IMR-90 (cell line): ENCODE measurements at regions not wholly inside any gene's neighbourhood (a gene's known extent, or its start where the extent isn't known, plus 50 kb on each side); places are given as distances from the start of the nearest gene placed in this dataset.

Experiments
- ATAC-seq: fragments of 200-7000 bp; cut with Tn5 transposase; 2 replicates; pipeline ENCODE4 v1.9.1; 2020; ENCODE audit warnings: low read depth, mild to moderate bottlenecking, moderate library complexity
- BruUV-seq: library from RNA; stranded (reverse); fragments of 400-500 nt; replicated peaks from 2 replicates; lab custom pipeline; 2021; lab: Mats Ljungman, UMichigan
- CTCF ChIA-PET: fragments of 300-600 bp; formaldehyde crosslinking; extraction: SDS; loops from one replicate; lab custom pipeline; 2021; ENCODE audit warnings: antibody characterized with exemption; lab: Yijun Ruan, JAX
- POLR2A ChIA-PET: fragments of 300-600 bp; sonication (Branson Sonifier 250); formaldehyde crosslinking; loops from one replicate; lab custom pipeline; 2022; ENCODE audit warnings: antibody characterized with exemption; ENCODE audit not compliant: unreplicated experiment; lab: Charles Lee
- DNase-seq: peaks from one replicate; pipeline ENCODE4 v3.0.0; 2013
- H2AFZ ChIP-seq: replicated peaks from 2 replicates; pipeline ENCODE3; 2013; ENCODE audit warnings: low read length, mild to moderate bottlenecking; ENCODE audit not compliant: poor library complexity
- H2AK5ac ChIP-seq: 2 replicates; pipeline ENCODE4 v1.6.1; 2013; ENCODE audit warnings: low read depth, low read length, inconsistent platforms
- H2AK9ac ChIP-seq: replicated peaks from 2 replicates; pipeline ENCODE3; 2013; ENCODE audit warnings: mild to moderate bottlenecking, low read depth, low read length, moderate library complexity; ENCODE audit not compliant: poor library complexity
- H2BK120ac ChIP-seq: 2 replicates; pipeline ENCODE4 v1.6.1; 2013; ENCODE audit warnings: low read depth, low read length, inconsistent platforms
- H2BK15ac ChIP-seq: 3 replicates; pipeline ENCODE4 v1.6.1; 2013; ENCODE audit warnings: low read depth, low read length, inconsistent platforms
- H2BK20ac ChIP-seq: 2 replicates; pipeline ENCODE4 v1.6.1; 2013; ENCODE audit warnings: low read depth, mild to moderate bottlenecking, inconsistent platforms, low read length, moderate library complexity
- H2BK5ac ChIP-seq: 2 replicates; pipeline ENCODE4 v1.6.1; 2013; ENCODE audit warnings: mild to moderate bottlenecking, low read depth, low read length, inconsistent platforms; ENCODE audit not compliant: poor library complexity, severe bottlenecking
- H3K14ac ChIP-seq: replicated peaks from 2 replicates; pipeline ENCODE4 v1.6.1; 2013; ENCODE audit warnings: low read depth, low read length, inconsistent platforms
- H3K18ac ChIP-seq: 2 replicates; pipeline ENCODE4 v1.6.1; 2013; ENCODE audit warnings: low read depth, low read length, control low read depth
- H3K23ac ChIP-seq: 2 replicates; pipeline ENCODE4 v1.6.1; 2013; ENCODE audit warnings: low read depth, low read length, inconsistent platforms
- H3K27ac ChIP-seq: 2 replicates; pipeline ENCODE4 v1.5.1; 2013; ENCODE audit warnings: mild to moderate bottlenecking, control low read depth, low read length; ENCODE audit not compliant: insufficient read depth
- H3K27me3 ChIP-seq: 2 replicates; pipeline ENCODE4 v1.6.1; 2013; ENCODE audit warnings: low read length; ENCODE audit not compliant: control insufficient read depth, insufficient read depth
- H3K36me3 ChIP-seq: 2 replicates; pipeline ENCODE4 v1.6.1; 2013; ENCODE audit warnings: low read length, mixed read lengths; ENCODE audit not compliant: control insufficient read depth, insufficient read depth
- H3K4ac ChIP-seq: 2 replicates; pipeline ENCODE4 v1.6.1; 2013; ENCODE audit warnings: low read depth, low read length, inconsistent platforms
- H3K4me1 ChIP-seq: 2 replicates; pipeline ENCODE4 v1.6.1; 2013; ENCODE audit warnings: low read length, mixed read lengths; ENCODE audit not compliant: control insufficient read depth, insufficient read depth
- H3K4me2 ChIP-seq: 2 replicates; pipeline ENCODE4 v1.6.1; 2013; ENCODE audit warnings: low read depth, mild to moderate bottlenecking, control low read depth, low read length, moderate library complexity
- H3K4me3 ChIP-seq: 2 replicates; pipeline ENCODE4 v1.5.1; 2013; ENCODE audit warnings: low read depth, mild to moderate bottlenecking, control low read depth, low read length, moderate library complexity; ENCODE audit not compliant: insufficient read depth
- H3K56ac ChIP-seq: 2 replicates; pipeline ENCODE4 v1.6.1; 2013; ENCODE audit warnings: low read length, inconsistent platforms; ENCODE audit not compliant: insufficient read depth; ENCODE audit errors: extremely low read depth
- H3K79me1 ChIP-seq, 2 experiments: 2 replicates each; pipeline ENCODE4 v1.6.1; 2013; ENCODE audit warnings: low read length in 2 of 2, inconsistent platforms in 1 of 2, low read depth in 1 of 2
- H3K9ac ChIP-seq: 2 replicates; pipeline ENCODE4 v1.6.1; 2013; ENCODE audit warnings: low read depth, low read length, control low read depth
- H3K9me1 ChIP-seq: 2 replicates; pipeline ENCODE4 v1.6.1; 2013; ENCODE audit warnings: low read length, inconsistent platforms; ENCODE audit not compliant: insufficient read depth
- H3K9me3 ChIP-seq: 2 replicates; pipeline ENCODE4 v1.6.1; 2013; ENCODE audit warnings: low read length; ENCODE audit not compliant: control insufficient read depth, insufficient read depth
- H4K20me1 ChIP-seq: 2 replicates; pipeline ENCODE4 v1.6.1; 2013; ENCODE audit warnings: low read length, inconsistent platforms; ENCODE audit not compliant: insufficient read depth
- H4K5ac ChIP-seq: 2 replicates; pipeline ENCODE4 v1.6.1; 2013; ENCODE audit warnings: mild to moderate bottlenecking, low read depth, low read length, control low read depth
- H4K8ac ChIP-seq, 2 experiments: 2 replicates each; pipeline ENCODE4 v1.6.1; 2013; ENCODE audit warnings: low read depth in 2 of 2, low read length in 2 of 2, control low read depth in 1 of 2, inconsistent platforms in 1 of 2
- H4K91ac ChIP-seq: 2 replicates; pipeline ENCODE4 v1.6.1; 2013; ENCODE audit warnings: low read depth, low read length, inconsistent platforms; ENCODE audit not compliant: insufficient read depth
- MAFK ChIP-seq: IDR thresholded peaks from 2 replicates; pipeline ENCODE4 v1.6.1; 2012; ENCODE audit warnings: low read depth, low read length, improper control_type of control experiment
- MAZ ChIP-seq: IDR thresholded peaks from 2 replicates; pipeline ENCODE4 v1.6.1; 2012; ENCODE audit warnings: low read depth, mild to moderate bottlenecking, low read length, improper control_type of control experiment, moderate library complexity, borderline replicate concordance
- RFX5 ChIP-seq: IDR thresholded peaks from 2 replicates; pipeline ENCODE4 v1.8.0; 2012; ENCODE audit warnings: low read depth, mild to moderate bottlenecking, low read length, moderate library complexity
- whole genome bisulfite sequencing, 2 experiments: methylation state at CpG; one replicate each; pipeline versions ENCODE4 v1.1.5 to v1.1.7; 2013; ENCODE audit warnings: missing lambda C conversion rate in 2 of 2; ENCODE audit not compliant: insufficient read length in 1 of 2; ENCODE audit errors: extremely low coverage in 2 of 2; 5-methylcytosine and 5-hydroxymethylcytosine counted together
- dilution Hi-C: fragments of 300-500 bp; cut with HindIII; formaldehyde crosslinking; loops from one replicate; pipeline ENCODE4 v1.14.3; 2018; ENCODE audit warnings: low sequenced_read_pairs; ENCODE audit not compliant: unreplicated experiment
- in situ Hi-C: fragments of 300-500 bp; cut with MboI; formaldehyde crosslinking; loops from 3 replicates; pipeline ENCODE4 v1.14.3; 2019; ENCODE audit warnings: low sequenced_read_pairs, inconsistent platforms, mixed read lengths
- intact Hi-C: fragments of 100-400 bp; cut with micrococcal nuclease; formaldehyde crosslinking; loops from 2 replicates; pipeline ENCODE4 v1.10.0; 2022

- CTCF ChIA-PET = no interaction called here
- POLR2A ChIA-PET = no interaction called here
- intact Hi-C loops (no loop called here), in situ Hi-C loops (no loop called here), dilution Hi-C loops (no loop called here)
- H3K4me3 ChIP-seq = no peak overlapping the region
- ATAC-seq (no peak), DNase-seq (no peak)
- H2BK5ac ChIP-seq = no peak overlapping the region
- TF ChIP-seq RFX5 = no peak
- no peak for TF ChIP-seq MAZ
- TF ChIP-seq MAFK = peak; percentile 94
- no peak overlapping the region for H3K27ac ChIP-seq
- no peak overlapping the region for H2AK5ac ChIP-seq
- H2AK9ac ChIP-seq = no peak overlapping the region
- H2BK15ac ChIP-seq = no peak overlapping the region
- H3K36me3 ChIP-seq = no peaks in the 10 kb centered on the region
- H3K23ac ChIP-seq = no peak overlapping the region
- no TSS peak for BruUV-seq
- no peaks in the 10 kb centered on the region for H3K9me3 ChIP-seq
- no peak overlapping the region for H3K14ac ChIP-seq
- H3K9ac ChIP-seq = no peak overlapping the region
- no peak overlapping the region for H3K18ac ChIP-seq
- no peak overlapping the region for H2BK120ac ChIP-seq
- no peaks in the 10 kb centered on the region for H3K27me3 ChIP-seq
- H3K79me1 ChIP-seq = no peaks in the 10 kb centered on the region
- H3K56ac ChIP-seq = no peak overlapping the region
- no peak overlapping the region for H4K91ac ChIP-seq
- H3K4me2 ChIP-seq = no peak overlapping the region
- no peak overlapping the region for H4K8ac ChIP-seq
- no peak overlapping the region for H2BK20ac ChIP-seq
- no peak overlapping the region for H3K4ac ChIP-seq
- H4K20me1 ChIP-seq = no peaks in the 10 kb centered on the region
- WGBS, 2 experiments = no CpG with 5 or more reads among the region's 4 CpGs
- H3K4me1 ChIP-seq = no peaks in the 10 kb centered on the region
- no peak overlapping the region for H2AFZ ChIP-seq
- H4K5ac ChIP-seq = no peak overlapping the region
- no peaks in the 10 kb centered on the region for H3K9me1 ChIP-seq
Observed at GRCh38 chr4:28362169-28362568, 1501.5 kb downstream of the STIM2 start.
